Forelimb muscle (tissue), 1 donor: ENCODE measurements at regions not wholly inside any gene's neighbourhood (a gene's known extent, or its start where the extent isn't known, plus 50 kb on each side); places are given as distances from the start of the nearest gene placed in this dataset.

ENCODE experiments used
- DNase-seq: peaks from one replicate; pipeline ENCODE4 v3.0.0-alpha.2; 2013; ENCODE audit warnings: low read depth

DNA sequence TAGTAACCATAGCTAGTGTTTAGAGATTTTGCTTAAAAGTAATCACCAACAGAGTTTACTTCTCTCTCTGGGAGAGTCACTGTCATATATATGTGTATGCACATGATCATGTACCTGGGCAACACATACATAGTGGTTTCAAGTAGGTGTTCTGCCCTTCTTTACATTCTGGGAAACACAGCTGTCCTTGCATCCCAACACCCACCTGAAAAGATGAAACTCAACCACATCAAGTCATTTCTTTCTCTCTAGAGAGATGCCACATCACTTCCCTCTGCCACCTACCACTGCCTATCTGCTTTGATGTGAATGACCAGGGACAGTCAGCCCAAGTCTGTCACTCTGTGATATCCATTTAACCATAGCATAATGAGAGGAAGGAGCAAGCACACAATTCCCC, 155.8 kb upstream of the GADL1 start:
- DNase-seq: no peak

DNA sequence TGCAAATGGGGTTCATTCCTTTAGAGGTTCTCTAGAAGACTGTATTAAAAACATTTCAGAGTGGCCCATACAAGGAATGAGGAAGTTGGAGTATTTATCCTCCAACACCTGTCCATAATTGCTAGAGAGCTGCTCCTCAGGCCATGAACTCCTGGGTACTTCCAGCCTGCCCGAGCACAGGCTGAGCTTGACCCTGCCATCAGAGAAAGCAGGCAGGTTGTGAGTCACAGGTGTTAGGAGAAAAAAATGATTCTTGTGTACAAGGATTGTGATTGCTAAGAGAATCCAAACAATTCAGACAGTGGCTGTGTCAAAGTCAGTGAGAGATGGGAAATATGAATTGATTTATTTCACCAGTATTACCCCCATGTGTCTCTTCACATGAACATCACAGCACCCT, 156.8 kb upstream of the GADL1 start:
- DNase-seq: no peak

DNA sequence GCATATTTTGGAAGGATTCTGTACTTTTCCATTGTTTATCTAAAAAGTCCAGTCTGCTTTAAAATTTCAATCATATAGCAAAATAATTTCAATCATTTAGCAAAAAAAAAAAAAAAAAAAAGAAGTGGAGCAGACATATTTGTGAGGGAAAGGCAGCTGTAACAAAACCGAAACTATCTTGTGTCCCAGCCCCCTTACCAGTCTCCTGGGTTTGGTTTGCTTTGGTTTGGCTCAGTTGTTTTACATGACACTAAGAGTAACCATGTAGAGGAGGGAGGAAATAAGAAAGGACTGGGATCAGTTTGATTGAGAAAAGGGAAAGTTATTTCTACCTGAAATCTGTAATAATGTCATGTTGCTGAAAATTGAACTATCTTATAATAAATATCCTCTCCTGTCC, 158.8 kb upstream of the GADL1 start:
- DNase-seq: no peak

DNA sequence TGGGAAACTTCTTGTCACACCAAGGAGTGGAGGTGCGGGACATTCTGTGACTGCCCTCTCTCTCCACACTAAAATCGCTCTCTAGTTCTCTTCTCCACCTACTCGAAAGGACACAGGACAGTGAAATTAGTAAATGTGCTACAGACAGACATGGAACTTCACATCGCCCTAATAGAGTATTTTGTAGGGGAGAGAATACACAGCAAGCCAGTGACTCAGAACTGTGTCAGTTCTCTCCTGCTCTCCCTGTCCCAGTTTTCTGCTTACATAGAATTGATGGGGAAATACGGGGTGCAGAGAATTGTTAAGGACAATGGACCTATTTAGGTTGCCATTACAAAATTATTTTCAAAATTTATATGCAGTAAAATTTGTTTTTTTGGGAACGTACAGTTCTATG, 159.6 kb upstream of the GADL1 start:
- no peak for DNase-seq

DNA sequence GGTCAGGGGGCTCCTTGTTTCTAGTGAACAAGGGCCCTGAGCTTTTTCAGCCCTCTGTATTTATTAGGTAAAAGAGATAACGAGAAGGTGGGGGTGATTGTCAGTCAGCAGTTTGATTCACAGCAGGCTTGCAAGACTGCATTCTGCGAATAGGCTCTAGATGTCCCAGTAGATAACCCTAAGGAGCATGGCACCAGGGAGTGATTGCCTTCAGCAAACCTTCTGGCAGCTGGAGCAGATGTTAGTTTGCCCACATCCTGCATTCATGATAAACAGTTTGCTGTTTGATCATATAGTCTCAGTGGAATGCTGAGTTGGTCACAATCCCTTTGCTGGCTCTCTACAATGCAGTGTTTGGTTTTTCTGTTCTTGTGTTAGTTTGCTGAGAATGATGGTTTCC, 161.3 kb upstream of the GADL1 start:
- DNase-seq: no peak

DNA sequence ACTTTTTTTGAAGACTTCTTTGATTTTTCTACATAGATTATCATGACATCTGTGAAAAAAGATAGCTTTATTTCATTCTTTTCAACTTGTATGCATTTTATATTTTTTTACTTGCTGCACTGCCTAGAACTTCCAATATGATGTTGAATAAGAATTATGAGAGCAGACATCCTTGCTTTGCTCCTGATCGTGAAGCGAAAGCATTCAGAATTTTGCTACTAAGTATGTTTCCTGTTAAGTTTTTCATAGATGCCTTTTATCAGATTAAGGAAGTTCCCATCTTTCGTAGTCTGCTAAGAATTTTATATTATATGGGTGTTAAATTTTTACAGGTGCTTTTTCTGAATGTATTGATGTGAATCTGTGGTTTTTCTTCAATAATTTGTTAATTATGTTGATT, 163.4 kb upstream of the GADL1 start:
- DNase-seq: no peak

DNA sequence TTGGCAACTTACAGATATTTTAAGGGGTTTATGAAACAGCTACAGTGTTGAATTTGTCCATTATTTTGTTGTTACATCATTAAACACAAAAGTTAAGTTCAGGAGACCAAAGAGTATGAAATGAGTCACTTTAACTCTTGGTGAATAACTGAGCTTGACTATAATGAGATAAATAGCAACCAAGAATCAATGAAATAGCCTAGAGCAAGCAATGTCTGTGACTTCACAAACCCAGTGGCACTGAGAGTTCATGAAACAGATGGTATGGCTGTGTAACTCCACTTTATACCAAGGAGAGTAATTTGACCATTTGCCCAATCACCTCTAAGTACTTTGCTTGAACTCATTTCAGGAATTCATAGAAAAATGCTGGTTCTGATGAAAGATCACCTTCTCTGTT, 169.6 kb upstream of the GADL1 start:
- no peak for DNase-seq

DNA sequence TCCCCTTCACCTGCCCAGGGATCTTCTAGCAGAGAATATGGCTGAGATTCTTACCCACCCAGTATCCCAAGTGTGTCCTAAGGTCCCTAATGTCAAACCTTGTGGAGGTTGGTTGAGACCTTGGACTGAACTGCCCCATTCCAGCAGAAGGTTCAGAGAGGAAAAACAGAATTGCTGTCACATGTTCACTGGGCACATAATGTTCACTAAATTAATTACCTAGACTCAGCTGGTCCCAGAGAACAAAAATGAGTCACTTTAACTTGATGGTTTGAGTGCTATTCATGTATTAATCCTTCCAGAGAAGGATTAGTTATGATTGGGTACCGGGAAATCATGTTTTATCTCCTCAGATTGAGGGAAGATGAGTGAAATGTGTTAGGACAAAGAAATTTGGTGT, 171.3 kb upstream of the GADL1 start:
- DNase-seq: no peak

DNA sequence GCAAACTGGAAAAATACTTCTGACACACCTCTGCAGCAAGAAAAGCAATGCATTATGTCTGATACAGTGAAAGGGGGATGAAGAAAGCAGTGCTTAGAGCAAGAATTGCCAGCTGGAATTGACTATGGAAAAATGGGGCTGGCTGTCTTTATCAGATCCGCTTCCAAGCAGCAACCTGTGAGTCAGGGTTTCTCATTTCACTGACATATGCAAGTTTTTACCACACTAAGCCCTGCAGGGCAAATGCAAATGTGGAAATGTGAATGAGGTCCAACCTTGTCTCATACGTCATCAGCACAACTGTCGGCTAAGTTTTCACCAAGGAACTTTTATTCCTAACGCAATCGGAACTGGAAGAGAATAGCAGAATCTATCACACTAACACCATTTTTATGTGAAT, 172.5 kb upstream of the GADL1 start:
- DNase-seq: peak; percentile 48

DNA sequence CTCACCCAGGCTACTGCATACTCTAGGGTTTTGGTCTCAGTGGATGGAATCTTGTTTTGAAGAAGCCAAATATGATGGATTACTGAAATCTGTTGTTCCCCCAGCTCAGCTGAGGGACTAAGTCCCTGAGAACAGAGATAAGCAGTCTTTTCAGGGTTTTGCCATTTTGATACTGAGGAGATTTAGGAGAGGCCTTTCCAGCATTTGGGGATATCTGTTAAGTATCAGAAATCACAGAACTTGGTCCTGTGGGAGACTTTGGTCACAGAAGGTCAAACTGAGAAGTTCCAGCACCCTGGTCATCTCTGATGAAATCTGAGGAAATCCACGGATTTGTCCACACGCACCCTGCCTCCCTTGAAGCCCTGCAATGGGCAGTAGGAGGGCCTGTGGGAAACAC, 181.0 kb upstream of the GADL1 start:
- no peak for DNase-seq

DNA sequence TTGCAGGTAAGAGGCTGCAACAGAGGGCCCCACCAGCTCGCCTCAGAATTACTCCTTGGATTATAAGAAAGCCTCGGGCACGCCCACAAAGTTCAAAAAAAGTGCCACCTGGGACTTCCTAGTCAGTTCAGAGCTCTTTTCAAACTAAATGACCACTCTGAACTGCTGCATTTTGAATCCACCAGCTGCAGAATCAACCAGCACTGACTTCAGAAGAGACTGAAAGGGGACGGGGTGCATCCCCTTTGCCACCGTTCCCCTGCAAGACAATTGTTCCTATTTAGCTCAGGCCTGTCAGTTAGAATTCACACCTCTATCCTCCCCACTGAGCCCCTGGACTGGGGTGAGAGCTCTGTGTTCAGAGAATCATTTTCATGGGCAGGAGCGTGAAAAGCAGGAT, 181.4 kb upstream of the GADL1 start:
- DNase-seq: no peak

DNA sequence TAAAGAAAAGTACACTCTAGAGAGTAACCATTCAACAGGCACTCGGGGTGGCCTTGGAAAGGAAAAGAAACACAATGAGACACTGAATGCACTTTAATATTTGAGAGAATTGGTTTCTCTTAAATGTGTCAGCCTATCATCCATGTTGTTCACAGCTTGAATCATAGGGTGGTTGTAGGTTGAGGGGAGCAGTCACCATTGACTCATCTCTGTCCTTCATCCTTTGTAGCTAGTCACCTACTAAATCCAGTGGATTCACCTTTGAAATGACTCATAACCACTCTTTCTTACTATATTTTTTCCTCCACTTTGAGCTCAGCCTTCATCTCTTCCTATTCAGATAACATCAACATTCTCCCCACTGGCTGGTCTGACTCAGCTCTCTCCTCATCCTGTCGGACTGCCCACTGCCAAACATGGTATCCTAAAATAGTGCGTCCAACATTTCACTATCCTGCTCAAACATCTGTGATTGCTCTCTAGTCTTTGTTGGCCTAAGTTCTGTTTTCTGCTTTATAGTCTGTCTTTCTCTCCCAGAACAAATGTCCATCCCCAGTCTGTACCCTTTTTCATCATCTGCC, 182.7 kb upstream of the GADL1 start:
- DNase-seq: no peak

DNA sequence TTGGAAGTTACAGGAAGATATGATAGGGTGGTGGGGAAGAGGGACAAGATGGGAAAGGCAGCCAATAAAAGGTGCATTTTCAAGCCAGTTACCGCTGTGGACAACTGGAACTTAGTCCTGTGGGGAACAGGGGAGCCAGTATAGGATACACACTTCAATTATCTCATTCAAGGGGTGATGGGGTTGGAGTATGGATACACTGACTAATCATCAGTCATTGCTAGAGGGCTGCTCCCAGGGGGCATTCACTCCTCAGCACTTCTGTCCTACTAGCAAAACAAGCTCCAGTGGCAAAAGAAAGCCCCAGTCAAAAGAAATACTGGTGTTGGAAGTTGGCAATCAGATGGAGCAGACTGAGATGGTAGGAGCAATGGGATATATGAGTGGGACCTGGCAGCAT, 183.4 kb upstream of the GADL1 start:
- no peak for DNase-seq

DNA sequence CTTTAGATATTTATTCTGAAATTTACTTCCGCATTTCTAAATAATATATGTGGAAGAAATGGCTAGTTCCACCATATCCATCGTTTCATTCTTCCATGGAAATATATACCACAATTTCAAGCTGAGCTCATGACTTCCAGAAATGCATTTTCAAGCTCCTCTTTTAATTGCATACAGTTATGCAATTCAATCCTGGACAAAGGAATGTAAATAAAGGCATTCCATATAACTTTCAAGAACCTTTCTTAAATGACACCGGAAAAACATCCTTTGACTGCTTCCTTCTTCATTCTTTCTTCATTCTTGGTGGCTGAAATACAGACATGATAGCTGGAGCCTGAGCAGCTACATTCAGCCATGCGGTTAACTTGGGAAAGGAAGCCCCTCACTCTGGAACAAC, 185.2 kb upstream of the GADL1 start:
- no peak for DNase-seq

DNA sequence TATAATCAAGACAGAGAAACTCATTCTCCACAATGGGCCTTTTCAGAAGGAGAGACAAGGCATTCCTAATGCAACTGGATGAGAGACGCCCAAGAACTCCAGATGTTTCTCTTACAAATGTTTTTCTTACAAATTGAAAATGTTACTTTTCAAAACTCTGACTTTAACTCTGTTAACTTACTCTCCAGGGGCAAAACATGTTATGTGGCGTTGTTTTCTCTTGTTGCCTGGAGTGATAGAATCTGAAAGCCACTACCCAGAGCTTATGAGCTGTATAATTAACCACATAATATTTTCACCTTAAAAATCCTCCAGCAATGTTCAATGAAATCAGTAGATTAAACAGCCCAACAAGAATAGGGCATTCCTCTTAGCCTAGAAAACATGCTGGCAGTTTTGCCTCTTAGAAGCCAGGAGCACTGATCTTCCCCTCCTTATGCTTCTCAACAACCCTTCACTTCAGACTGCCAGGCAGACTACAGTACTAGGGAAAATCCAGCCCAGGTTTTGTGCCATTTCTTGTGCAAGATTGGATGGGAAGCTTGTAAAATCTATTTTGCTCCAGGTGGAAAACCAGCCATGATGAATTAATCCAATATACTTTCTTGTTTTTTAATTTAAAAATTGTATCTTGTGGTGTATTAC, 186.7 kb upstream of the GADL1 start:
- no peak for DNase-seq

DNA sequence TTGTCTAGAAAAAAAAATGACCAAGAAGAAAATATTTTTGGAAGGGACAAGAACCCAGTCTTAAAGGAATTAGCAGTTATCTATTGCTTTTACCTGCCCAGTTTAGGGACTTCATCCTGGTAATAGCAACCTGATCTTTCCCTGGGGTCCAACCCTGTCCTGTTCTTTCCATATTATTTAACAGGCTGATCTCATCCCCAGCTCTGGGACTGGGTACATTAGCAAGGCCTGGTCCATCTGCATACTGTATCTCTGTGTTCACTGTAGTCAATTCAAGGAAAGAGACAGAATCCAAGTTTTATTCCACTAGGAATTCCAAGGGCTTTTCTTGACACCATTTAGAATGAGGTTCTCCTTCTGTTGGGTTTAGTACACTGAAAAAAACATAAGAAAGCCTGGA, 191.7 kb upstream of the GADL1 start:
- no peak for DNase-seq

DNA sequence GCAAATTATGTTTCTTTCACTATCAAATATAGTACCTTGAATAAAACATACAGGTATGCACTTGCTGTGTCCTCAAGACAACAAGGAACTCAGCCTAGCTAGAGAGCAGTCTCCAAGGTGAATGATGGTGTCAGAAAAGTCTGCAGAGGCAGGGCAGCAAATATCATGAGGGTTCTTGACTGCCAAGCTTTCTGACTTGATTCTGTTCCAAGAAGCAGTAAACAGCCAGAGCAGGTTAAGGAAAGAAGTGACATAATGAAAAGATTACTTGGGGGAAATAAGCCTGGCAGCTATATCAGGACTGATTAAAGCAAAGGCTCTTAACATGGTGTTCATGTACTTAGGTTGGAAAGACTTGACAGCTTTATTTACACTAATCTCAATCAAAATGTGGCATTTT, 192.2 kb upstream of the GADL1 start:
- no peak for DNase-seq

DNA sequence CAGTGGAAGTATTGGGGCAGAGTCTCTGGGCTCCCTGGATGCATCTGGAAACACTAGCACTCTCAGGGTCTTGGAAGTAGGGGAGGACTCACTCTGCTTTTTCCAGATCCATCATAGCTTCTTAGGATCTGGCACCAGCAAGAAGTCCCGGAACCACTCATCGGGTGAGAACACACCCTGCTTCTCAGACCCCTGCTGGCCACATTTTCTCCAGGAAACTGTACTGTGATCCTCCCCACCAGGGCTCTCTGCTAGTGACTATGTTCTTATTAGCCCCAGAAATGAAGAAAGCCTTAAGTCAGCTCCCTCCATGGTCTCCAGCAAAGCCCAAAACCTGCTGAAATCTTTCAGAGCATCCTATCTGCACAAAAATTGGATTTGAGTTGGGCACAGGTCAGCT, 197.3 kb upstream of the GADL1 start:
- no peak for DNase-seq

DNA sequence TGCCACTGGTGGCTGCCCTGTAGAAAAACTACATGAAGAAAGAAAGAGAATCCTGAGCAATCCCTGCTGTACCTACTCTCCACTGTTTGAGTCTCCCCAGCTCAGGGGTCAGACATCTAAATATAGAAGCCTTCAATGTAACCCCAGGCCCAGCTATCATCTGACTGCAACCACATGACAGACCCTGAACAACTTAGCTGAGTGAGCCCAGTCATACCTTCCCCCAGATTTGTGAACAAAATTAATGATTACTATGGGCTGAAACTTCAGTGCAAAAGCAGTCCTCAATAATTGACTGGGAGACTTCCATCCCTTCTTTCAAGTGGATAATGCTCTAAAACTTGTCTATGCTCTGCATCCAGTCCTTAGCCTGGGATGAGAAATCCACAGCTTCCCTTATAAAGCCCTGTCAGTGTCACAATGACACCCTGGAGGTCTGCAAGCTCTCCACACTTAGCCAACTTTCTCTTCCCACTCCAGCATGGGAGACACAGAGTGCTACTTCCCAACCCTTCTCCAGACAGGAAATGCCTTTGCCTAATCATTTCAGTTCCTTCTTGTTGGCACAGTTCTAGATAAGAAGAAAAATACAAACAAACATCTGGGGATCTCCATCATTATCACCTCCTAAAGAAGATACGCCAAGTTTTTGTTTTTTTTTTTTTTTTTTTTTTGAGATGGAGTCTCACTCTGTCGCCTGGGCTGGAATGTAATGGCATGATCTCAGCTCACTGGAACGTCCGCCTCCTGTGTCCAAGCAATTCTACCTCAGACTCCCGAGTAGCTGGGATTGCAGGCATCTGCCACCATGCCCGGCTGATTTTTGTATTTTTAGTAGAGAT, 198.5 kb upstream of the GADL1 start:
- no peak for DNase-seq

DNA sequence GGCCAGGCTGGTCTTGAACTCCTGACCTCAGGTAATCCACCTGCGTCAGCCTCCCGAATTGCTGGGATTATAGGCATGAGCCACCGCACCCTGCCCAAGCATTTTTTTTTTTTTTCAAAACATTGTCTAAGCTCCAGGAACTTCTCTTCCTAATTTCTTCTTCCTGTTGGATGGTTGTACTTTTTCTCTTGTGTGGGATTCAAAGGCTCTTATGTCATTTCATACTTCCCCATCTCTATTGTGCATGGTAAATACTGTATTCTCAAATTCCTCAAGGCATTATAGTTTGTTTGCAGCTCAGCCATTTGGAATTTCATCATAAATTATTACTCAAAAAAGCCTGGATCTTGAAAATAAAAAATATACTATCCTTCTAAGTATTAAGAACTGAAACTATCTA, 199.1 kb upstream of the GADL1 start:
- DNase-seq: no peak

DNA sequence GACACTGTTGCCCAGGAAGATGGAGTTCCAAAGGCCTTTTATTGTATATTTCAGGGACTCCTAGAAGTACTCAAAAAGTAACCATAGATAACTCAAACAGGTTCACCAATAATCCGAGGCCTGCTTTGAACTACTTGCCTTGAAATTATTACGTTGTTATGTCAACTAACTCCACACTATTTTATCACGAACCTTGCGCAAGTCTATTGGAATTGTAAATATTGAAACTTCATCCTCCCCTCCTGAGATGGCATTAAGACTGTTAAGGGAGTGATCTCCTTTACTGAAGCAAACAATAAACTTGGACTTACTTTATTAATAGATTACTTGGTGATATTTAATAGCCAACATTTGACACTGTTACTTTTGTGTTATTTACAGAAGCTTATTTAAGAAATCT, 199.6 kb upstream of the GADL1 start:
- no peak for DNase-seq

DNA sequence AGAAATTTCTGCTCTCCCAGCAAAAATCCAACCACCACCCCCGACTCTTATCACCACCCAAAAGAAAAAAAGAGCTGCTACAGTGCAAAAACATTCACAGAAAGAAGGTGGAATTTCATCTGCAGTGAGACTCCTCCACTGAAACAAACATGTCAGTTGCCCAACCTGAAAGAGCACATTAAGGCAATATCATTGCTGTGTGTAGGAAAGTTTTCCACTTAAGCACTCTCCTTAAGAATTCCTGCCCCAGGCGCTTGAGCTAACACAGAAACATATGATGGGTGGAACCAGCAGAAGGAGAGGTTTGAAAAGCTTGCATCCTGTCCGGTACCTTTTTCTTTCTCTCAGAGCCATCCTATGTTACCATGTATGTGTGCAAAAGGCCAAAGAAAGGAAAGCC, 200.8 kb upstream of the GADL1 start:
- DNase-seq: no peak

DNA sequence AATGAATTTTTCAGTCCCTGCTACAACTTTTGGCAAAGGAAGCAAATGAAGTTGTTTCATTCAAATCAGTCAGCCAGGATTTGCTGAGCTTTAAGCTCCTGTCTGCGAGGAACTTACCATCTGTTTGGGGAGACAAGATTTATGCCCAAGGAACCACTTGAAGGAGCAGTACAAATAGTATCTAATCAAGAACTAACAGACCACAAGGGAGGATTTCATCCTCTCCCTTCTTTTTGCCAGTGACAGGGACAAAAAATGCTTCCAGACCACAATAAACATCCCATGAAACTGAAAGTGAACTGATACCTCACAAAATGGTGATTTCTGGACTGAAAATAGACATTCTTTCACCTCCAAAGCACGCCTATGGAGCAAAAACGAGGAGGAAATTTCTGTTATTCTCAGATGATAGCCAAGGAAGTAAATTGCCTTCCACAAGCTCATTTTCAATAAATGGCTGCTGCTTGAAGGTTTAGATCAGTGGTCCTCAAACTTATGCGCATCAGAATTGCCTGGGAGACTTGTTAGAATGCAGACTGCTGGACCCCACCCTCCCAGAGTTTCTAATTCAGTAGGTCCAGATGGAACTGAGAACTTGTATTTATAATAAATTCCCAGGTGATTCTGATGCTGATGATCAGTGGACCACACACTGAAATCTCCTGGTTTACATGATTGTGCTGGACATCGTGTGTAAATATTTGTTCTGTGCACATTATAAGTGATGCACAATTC, 202.4 kb upstream of the GADL1 start:
- no peak for DNase-seq
